Osteocyte (in vitro differentiated cells): ENCODE measurements at regions not wholly inside any gene's neighbourhood (a gene's known extent, or its start where the extent isn't known, plus 50 kb on each side); places are given as distances from the start of the nearest gene placed in this dataset.

Experiments
- DNase-seq: peaks from one replicate; pipeline ENCODE4 v3.0.0; 2021; ENCODE audit warnings: mixed read lengths; ENCODE audit not compliant: unreplicated experiment; ENCODE audit errors: extremely low spot score
- H3K27ac Mint-ChIP-seq: one replicate; pipeline ENCODE4 v1.8.0; 2021; ENCODE audit warnings: mild to moderate bottlenecking, mixed read lengths; ENCODE audit not compliant: unreplicated experiment
- H3K27me3 Mint-ChIP-seq: one replicate; pipeline ENCODE4 v1.8.0; 2021; ENCODE audit warnings: mixed read lengths; ENCODE audit not compliant: unreplicated experiment
- H3K36me3 Mint-ChIP-seq: one replicate; pipeline ENCODE4 v1.8.0; 2021; ENCODE audit warnings: mixed read lengths; ENCODE audit not compliant: unreplicated experiment
- H3K4me1 Mint-ChIP-seq: one replicate; pipeline ENCODE4 v1.8.0; 2021; ENCODE audit warnings: mixed read lengths; ENCODE audit not compliant: unreplicated experiment
- H3K4me3 Mint-ChIP-seq: one replicate; pipeline ENCODE4 v1.8.0; 2021; ENCODE audit warnings: mild to moderate bottlenecking, moderate library complexity, mixed read lengths; ENCODE audit not compliant: unreplicated experiment
- H3K9me3 Mint-ChIP-seq: one replicate; pipeline ENCODE4 v1.8.0; 2021; ENCODE audit warnings: mixed read lengths; ENCODE audit not compliant: unreplicated experiment
- TF ChIP-seq, protein P1 (sequence below): fragments of 200-600 bp; sonication (generic); IDR thresholded peaks from 2 replicates; pipeline ENCODE4 v1.5.0; 2021; ENCODE audit warnings: antibody characterized with exemption, mild to moderate bottlenecking, moderate library complexity

GRCh38 chrX:125620715-125621587 lies 301.3 kb downstream of the TEX13C start:
- DNase-seq, result no peak
- Mint-ChIP-seq H3K27me3 (no peaks in the 10 kb centered on the region), H3K9me3 (peaks cover 33% of the 10 kb centered on the region), H3K36me3 (no peaks in the 10 kb centered on the region), H3K4me3 (no peak overlapping the region), H3K27ac (no peak overlapping the region), H3K4me1 (no peaks in the 10 kb centered on the region)
- TF ChIP-seq, protein P1, sequence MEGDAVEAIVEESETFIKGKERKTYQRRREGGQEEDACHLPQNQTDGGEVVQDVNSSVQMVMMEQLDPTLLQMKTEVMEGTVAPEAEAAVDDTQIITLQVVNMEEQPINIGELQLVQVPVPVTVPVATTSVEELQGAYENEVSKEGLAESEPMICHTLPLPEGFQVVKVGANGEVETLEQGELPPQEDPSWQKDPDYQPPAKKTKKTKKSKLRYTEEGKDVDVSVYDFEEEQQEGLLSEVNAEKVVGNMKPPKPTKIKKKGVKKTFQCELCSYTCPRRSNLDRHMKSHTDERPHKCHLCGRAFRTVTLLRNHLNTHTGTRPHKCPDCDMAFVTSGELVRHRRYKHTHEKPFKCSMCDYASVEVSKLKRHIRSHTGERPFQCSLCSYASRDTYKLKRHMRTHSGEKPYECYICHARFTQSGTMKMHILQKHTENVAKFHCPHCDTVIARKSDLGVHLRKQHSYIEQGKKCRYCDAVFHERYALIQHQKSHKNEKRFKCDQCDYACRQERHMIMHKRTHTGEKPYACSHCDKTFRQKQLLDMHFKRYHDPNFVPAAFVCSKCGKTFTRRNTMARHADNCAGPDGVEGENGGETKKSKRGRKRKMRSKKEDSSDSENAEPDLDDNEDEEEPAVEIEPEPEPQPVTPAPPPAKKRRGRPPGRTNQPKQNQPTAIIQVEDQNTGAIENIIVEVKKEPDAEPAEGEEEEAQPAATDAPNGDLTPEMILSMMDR, result no peak

DNA sequence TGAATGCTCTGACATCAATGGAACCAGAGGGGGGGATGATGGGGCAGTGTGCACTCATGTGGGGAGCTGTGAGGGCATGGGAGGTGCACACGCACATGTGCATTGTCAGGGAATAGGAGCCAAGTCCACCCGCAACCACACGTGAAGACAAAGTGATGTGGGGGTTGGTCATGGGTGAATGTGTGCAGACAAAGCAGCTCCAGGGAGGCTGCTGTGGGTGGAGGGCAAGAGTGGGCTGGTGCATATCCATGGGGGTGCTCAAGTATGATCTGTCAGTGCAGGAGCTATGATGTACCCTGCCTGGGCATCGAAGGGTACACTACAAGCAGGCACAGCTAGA lies 301.9 kb downstream of the TEX13C start:
- H3K4me1 Mint-ChIP-seq, result no peaks in the 10 kb centered on the region

DNA sequence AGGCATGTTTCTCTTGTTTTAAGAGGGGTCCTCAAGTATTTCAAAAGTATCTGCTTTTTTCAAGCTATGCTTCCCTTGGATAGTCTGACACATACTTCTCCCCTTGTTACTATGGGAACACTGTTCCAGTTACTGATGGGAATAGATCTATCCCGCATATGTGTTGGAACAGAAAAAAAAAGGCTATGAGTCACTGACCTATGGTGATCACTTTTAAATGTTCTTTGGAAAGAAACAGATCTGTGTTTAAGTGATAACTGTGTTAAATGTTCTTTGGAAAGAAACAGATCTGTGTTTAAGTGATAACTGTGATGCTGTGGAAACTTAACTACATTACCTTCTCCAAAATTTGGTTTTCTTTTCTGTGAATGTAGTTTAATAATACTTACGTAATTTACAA lies 303.2 kb downstream of the TEX13C start:
- TF ChIP-seq, protein P1, result no peak
- Mint-ChIP-seq H3K27me3 (no peaks in the 10 kb centered on the region), H3K9me3 (peaks cover 25% of the 10 kb centered on the region), H3K36me3 (no peaks in the 10 kb centered on the region), H3K27ac (no peak overlapping the region), H3K4me3 (no peak overlapping the region), H3K4me1 (no peaks in the 10 kb centered on the region)
- no peak for DNase-seq

More for the DNA sequence above, 301.9 kb downstream of the TEX13C start:
- H3K9me3 Mint-ChIP-seq, result peaks cover 33% of the 10 kb centered on the region
- H3K4me3 Mint-ChIP-seq, result no peak overlapping the region
- H3K27ac Mint-ChIP-seq, result no peak overlapping the region
- no peaks in the 10 kb centered on the region for H3K36me3 Mint-ChIP-seq
- DNase-seq, result no peak
- TF ChIP-seq, protein P1, result no peak
- H3K27me3 Mint-ChIP-seq, result no peaks in the 10 kb centered on the region

DNA sequence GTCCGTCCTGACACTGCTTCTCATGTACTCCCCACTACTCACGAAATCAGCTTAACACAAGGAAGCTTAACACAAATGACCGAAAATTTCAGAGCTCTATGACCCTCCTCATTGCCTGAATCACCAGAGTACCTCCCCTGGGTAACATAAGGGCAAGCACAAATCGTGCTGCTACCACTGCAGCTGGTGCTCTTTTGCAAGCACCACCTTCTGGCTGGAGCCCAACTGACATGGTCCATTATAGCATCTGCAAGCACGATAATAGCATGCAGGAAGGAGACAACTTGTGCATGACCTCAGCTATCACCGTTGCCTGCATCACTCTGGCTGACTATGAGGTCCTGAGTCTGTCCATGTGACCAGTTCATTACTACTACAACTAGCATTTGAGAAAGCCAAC lies 308.0 kb downstream of the TEX13C start:
- H3K27ac Mint-ChIP-seq, result no peak overlapping the region
- H3K27me3 Mint-ChIP-seq, result no peaks in the 10 kb centered on the region

GRCh38 chrX:125628435-125628834 lies 308.8 kb downstream of the TEX13C start:
- H3K27me3 Mint-ChIP-seq, result no peaks in the 10 kb centered on the region
- H3K9me3 Mint-ChIP-seq, result peaks cover 21% of the 10 kb centered on the region
- H3K36me3 Mint-ChIP-seq, result no peaks in the 10 kb centered on the region
- no peak for DNase-seq
- TF ChIP-seq, protein P1, result no peak
- H3K4me1 Mint-ChIP-seq, result no peaks in the 10 kb centered on the region
- no peak overlapping the region for H3K27ac Mint-ChIP-seq
- H3K4me3 Mint-ChIP-seq, result no peak overlapping the region

More for the DNA sequence above, 308.0 kb downstream of the TEX13C start:
- no peak for DNase-seq
- Mint-ChIP-seq H3K4me3 (no peak overlapping the region), H3K4me1 (no peaks in the 10 kb centered on the region), H3K9me3 (peaks cover 23% of the 10 kb centered on the region), H3K36me3 (no peaks in the 10 kb centered on the region)
- TF ChIP-seq, protein P1, result no peak
